Right atrium auricular region (tissue), 2 donors: ENCODE measurements at regions not wholly inside any gene's neighbourhood (a gene's known extent, or its start where the extent isn't known, plus 50 kb on each side); places are given as distances from the start of the nearest gene placed in this dataset.

Experiments
- DNase-seq: peaks from one replicate; pipeline ENCODE4 v3.0.0-alpha.2; 2019; ENCODE audit warnings: low spot score
- H3K27ac ChIP-seq, 2 donors: fragments of 200-600 bp; sonication (generic); 1 replicate in 1 of 2; 2 replicates in 1 of 2; pipeline ENCODE4 v1.5.1; 2016 to 2019
- H3K27me3 ChIP-seq, 2 donors: fragments of 200-600 bp; sonication (generic); one replicate each; pipeline versions ENCODE4 v1.5.1 to v1.6.0; 2017 to 2019
- H3K36me3 ChIP-seq: fragments of 200-600 bp; sonication (generic); one replicate; pipeline ENCODE4 v1.5.1; 2016
- H3K4me1 ChIP-seq, 2 donors: fragments of 200-600 bp; sonication (generic); one replicate each; pipeline versions ENCODE4 v1.5.1 to v1.6.0; 2017 to 2019
- H3K4me3 ChIP-seq, 2 donors: fragments of 200-600 bp; sonication (generic); 1 replicate in 1 of 2; 2 replicates in 1 of 2; pipeline ENCODE4 v1.5.1; 2017 to 2019; ENCODE audit warnings: mild to moderate bottlenecking in 1 of 2, moderate library complexity in 1 of 2
- H3K9me3 ChIP-seq, 2 donors: fragments of 200-600 bp; sonication (generic); one replicate each; pipeline ENCODE4 v1.5.1; 2019
- CTCF ChIP-seq, 2 donors: fragments of 200-600 bp; sonication (generic); IDR thresholded peaks; one replicate each; pipeline ENCODE4 v1.5.1; 2019; ENCODE audit warnings: antibody characterized with exemption in 2 of 2

- no peak overlapping the region for H3K27ac ChIP-seq
- no peaks in the 10 kb centered on the region for H3K36me3 ChIP-seq
- no peak for DNase-seq
- no peaks in the 10 kb centered on the region for H3K9me3 ChIP-seq
- peaks cover 0 to 42% of the 10 kb centered on the region in 2 donors for H3K4me1 ChIP-seq
- no peaks in the 10 kb centered on the region for H3K27me3 ChIP-seq
- peak overlapping the region in 1 of 2 donors; percentile 2 for H3K4me3 ChIP-seq
- no peak for TF ChIP-seq CTCF (IDR thresholded peaks at IDR 0.05)
These were observed 86.5 kb upstream of the IPO9 start for GRCh38 chr1:201742476-201742875.

- no peak overlapping the region for H3K4me3 ChIP-seq
- H3K27me3 ChIP-seq: no peaks in the 10 kb centered on the region
- TF ChIP-seq CTCF (IDR thresholded peaks at IDR 0.05): no peak
- no peak overlapping the region for H3K27ac ChIP-seq
- peaks cover 0 to 42% of the 10 kb centered on the region in 2 donors for H3K4me1 ChIP-seq
- DNase-seq: no peak
- no peaks in the 10 kb centered on the region for H3K9me3 ChIP-seq
- H3K36me3 ChIP-seq: no peaks in the 10 kb centered on the region
These were observed 85.8 kb upstream of the IPO9 start for GRCh38 chr1:201742955-201743805.

- Histone ChIP-seq H3K27me3 (no peaks in the 10 kb centered on the region), H3K36me3 (no peaks in the 10 kb centered on the region), H3K27ac (no peak overlapping the region), H3K4me1 (peaks cover 0 to 35% of the 10 kb centered on the region in 2 donors), H3K4me3 (no peak overlapping the region), H3K9me3 (no peaks in the 10 kb centered on the region)
- DNase-seq: no peak
- no peak for TF ChIP-seq CTCF (IDR thresholded peaks at IDR 0.05)
These were observed 83.9 kb upstream of the IPO9 start for GRCh38 chr1:201745023-201745422.

- Histone ChIP-seq H3K27ac (no peak overlapping the region), H3K4me1 (peaks cover 0 to 33% of the 10 kb centered on the region in 2 donors)
These were observed 82.8 kb upstream of the IPO9 start for GRCh38 chr1:201746156-201746555.

GRCh38 chr1:201747261-201747660 is 81.7 kb upstream of the IPO9 start:
- Histone ChIP-seq H3K4me3 (no peak overlapping the region), H3K27ac (no peak overlapping the region)

More at GRCh38 chr1:201746156-201746555, 82.8 kb upstream of the IPO9 start:
- H3K4me3 ChIP-seq: no peak overlapping the region
- no peaks in the 10 kb centered on the region for H3K36me3 ChIP-seq
- H3K9me3 ChIP-seq: no peaks in the 10 kb centered on the region
- no peaks in the 10 kb centered on the region for H3K27me3 ChIP-seq
- no peak for DNase-seq
- no peak for TF ChIP-seq CTCF (IDR thresholded peaks at IDR 0.05)

More at GRCh38 chr1:201747261-201747660, 81.7 kb upstream of the IPO9 start:
- Histone ChIP-seq H3K4me1 (peaks cover 0 to 39% of the 10 kb centered on the region in 2 donors), H3K36me3 (no peaks in the 10 kb centered on the region), H3K9me3 (no peaks in the 10 kb centered on the region), H3K27me3 (no peaks in the 10 kb centered on the region)
- TF ChIP-seq CTCF (IDR thresholded peaks at IDR 0.05): no peak
- no peak for DNase-seq
